WI38 (cell line): ENCODE measurements at regions not wholly inside any gene's neighbourhood (a gene's known extent, or its start where the extent isn't known, plus 50 kb on each side); places are given as distances from the start of the nearest gene placed in this dataset.

ENCODE experiments used
- H3K4me3 ChIP-seq: 2 replicates; pipeline ENCODE4 v1.5.1; 2011; ENCODE audit warnings: low read depth, mild to moderate bottlenecking, control low read depth, low read length
- CTCF ChIP-seq: IDR thresholded peaks from 2 replicates; pipeline ENCODE4 v1.5.1; 2012; ENCODE audit warnings: low read depth, mild to moderate bottlenecking, control low read depth, low read length

GRCh38 chr2:66001538-66001937 lies 433.4 kb upstream of the MEIS1 start:
- no peak for TF ChIP-seq CTCF
- no peak overlapping the region for H3K4me3 ChIP-seq

- no peak for TF ChIP-seq CTCF
- H3K4me3 ChIP-seq: no peak overlapping the region
Measured at GRCh38 chr2:66000901-66001300, 434.0 kb upstream of the MEIS1 start.

GRCh38 chr2:65999796-66000195 lies 435.1 kb upstream of the MEIS1 start:
- H3K4me3 ChIP-seq: no peak overlapping the region
- TF ChIP-seq CTCF: no peak

GRCh38 chr2:65999103-65999502 lies 435.8 kb upstream of the MEIS1 start:
- H3K4me3 ChIP-seq: no peak overlapping the region
- no peak for TF ChIP-seq CTCF

GRCh38 chr2:65997961-65998360 lies 437.0 kb upstream of the MEIS1 start:
- H3K4me3 ChIP-seq: no peak overlapping the region
- TF ChIP-seq CTCF: no peak

- H3K4me3 ChIP-seq: no peak overlapping the region
- TF ChIP-seq CTCF: no peak
Measured at GRCh38 chr2:65992198-65992554, 442.7 kb upstream of the MEIS1 start.

GRCh38 chr2:65991381-65992197 lies 443.3 kb upstream of the MEIS1 start:
- TF ChIP-seq CTCF: no peak
- no peak overlapping the region for H3K4me3 ChIP-seq
